Astrocyte (in vitro differentiated cells and primary cell): ENCODE measurements at regions not wholly inside any gene's neighbourhood (a gene's known extent, or its start where the extent isn't known, plus 50 kb on each side); places are given as distances from the start of the nearest gene placed in this dataset.
"Not testable (repeated sequence)": the region's sequence is repeated elsewhere in the genome, so short reads cannot be mapped to it uniquely, and the experiment has no call there.

ENCODE experiments used
- DNase-seq: peaks from one replicate; pipeline ENCODE4 v3.0.0-alpha.2; 2010; ENCODE audit warnings: low read depth
- FAIRE-seq: peaks from 2 replicates; lab custom pipeline; 2011; peaks lifted over from hg19 to GRCh38; lab: Jason Lieb, UNC
- H2AFZ ChIP-seq: 2 replicates; pipeline ENCODE4 v1.6.0; 2012; ENCODE audit warnings: low read depth, low read length, inconsistent platforms
- H3K27ac ChIP-seq: 2 replicates; pipeline ENCODE4 v1.5.1; 2011; ENCODE audit warnings: low read depth, low read length, inconsistent platforms
- H3K27me3 ChIP-seq: 2 replicates; pipeline ENCODE4 v1.6.0; 2011; ENCODE audit warnings: low read length, inconsistent platforms; ENCODE audit not compliant: insufficient read depth
- H3K36me3 ChIP-seq: 2 replicates; pipeline ENCODE4 v1.5.1; 2011; ENCODE audit warnings: low read length, inconsistent platforms; ENCODE audit not compliant: insufficient read depth
- H3K4me1 ChIP-seq: 2 replicates; pipeline ENCODE4 v1.5.1; 2011; ENCODE audit warnings: low read length, inconsistent platforms; ENCODE audit not compliant: insufficient read depth
- H3K4me2 ChIP-seq: 2 replicates; pipeline ENCODE4 v1.6.0; 2012; ENCODE audit warnings: low read length, inconsistent platforms
- H3K4me3 ChIP-seq: 2 replicates; pipeline ENCODE4 v1.5.1; 2011; ENCODE audit warnings: low read depth, mild to moderate bottlenecking, low read length, inconsistent platforms; ENCODE audit not compliant: insufficient read depth
- H3K79me2 ChIP-seq: 2 replicates; pipeline ENCODE4 v1.6.0; 2012; ENCODE audit warnings: mild to moderate bottlenecking, low read length, inconsistent platforms; ENCODE audit not compliant: insufficient read depth
- H3K9ac ChIP-seq: 2 replicates; pipeline ENCODE4 v1.6.0; 2012; ENCODE audit warnings: mild to moderate bottlenecking, low read length, inconsistent platforms
- H3K9me3 ChIP-seq: 2 replicates; pipeline ENCODE4 v1.5.1; 2012; ENCODE audit warnings: low read depth, mild to moderate bottlenecking, low read length, inconsistent platforms; ENCODE audit not compliant: insufficient read depth
- H4K20me1 ChIP-seq: 2 replicates; pipeline ENCODE4 v1.6.0; 2012; ENCODE audit warnings: low read length, inconsistent platforms; ENCODE audit not compliant: insufficient read depth
- H3K27ac Mint-ChIP-seq: one replicate; pipeline ENCODE4 v1.8.0; 2021; ENCODE audit warnings: mild to moderate bottlenecking, mixed read lengths; ENCODE audit not compliant: unreplicated experiment
- H3K27me3 Mint-ChIP-seq: one replicate; pipeline ENCODE4 v1.8.0; 2021; ENCODE audit warnings: low read depth, mixed read lengths; ENCODE audit not compliant: unreplicated experiment
- H3K36me3 Mint-ChIP-seq: one replicate; pipeline ENCODE4 v1.8.0; 2021; ENCODE audit warnings: low read depth, mixed read lengths; ENCODE audit not compliant: unreplicated experiment
- H3K4me1 Mint-ChIP-seq: one replicate; pipeline ENCODE4 v1.8.0; 2021; ENCODE audit warnings: low read depth, mixed read lengths; ENCODE audit not compliant: unreplicated experiment
- H3K4me3 Mint-ChIP-seq: one replicate; pipeline ENCODE4 v1.8.0; 2021; ENCODE audit warnings: mild to moderate bottlenecking, moderate library complexity, mixed read lengths; ENCODE audit not compliant: unreplicated experiment
- H3K9me3 Mint-ChIP-seq: one replicate; pipeline ENCODE4 v1.8.0; 2021; ENCODE audit warnings: mild to moderate bottlenecking, mixed read lengths; ENCODE audit not compliant: unreplicated experiment
- EZH2 ChIP-seq: IDR thresholded peaks from 2 replicates; pipeline ENCODE4 v1.6.1; 2012; ENCODE audit warnings: mild to moderate bottlenecking, low read length, inconsistent platforms; ENCODE audit not compliant: insufficient read depth
- TF ChIP-seq, protein P1 (sequence below): IDR thresholded peaks from 2 replicates; pipeline ENCODE4 v1.5.1; 2011; ENCODE audit warnings: low read depth, mild to moderate bottlenecking, inconsistent platforms, low read length, moderate library complexity; ENCODE audit not compliant: insufficient read depth

DNA sequence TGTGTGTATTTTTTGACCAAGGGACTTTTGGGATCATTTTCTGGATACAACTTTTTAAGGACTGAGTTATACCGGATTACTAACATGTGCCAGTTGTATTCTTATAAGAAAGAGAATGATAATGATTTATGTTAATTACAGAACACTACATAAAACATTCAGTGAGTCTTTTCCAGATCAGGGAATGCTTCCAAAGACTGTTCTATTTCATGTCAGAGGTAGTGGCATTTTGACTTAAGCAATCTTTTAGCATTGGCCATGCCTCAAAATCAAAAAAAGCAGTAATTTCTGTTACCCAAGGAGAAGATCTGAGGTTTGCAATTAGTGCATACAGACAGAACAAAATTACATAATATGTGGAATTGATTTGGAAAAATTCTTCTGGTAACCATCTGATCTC, 413.0 kb upstream of the CDH9 start:
- Histone ChIP-seq H4K20me1 (no peaks in the 10 kb centered on the region), H3K4me1 (no peaks in the 10 kb centered on the region), H3K9me3 (no peaks in the 10 kb centered on the region), H3K9ac (no peak overlapping the region), H3K27me3 (no peaks in the 10 kb centered on the region), H3K4me3 (no peak overlapping the region), H3K36me3 (no peaks in the 10 kb centered on the region), H3K79me2 (no peaks in the 10 kb centered on the region), H2AFZ (no peak overlapping the region), H3K27ac (no peak overlapping the region), H3K4me2 (no peak overlapping the region)
- H3K4me3 Mint-ChIP-seq, result no peak overlapping the region
- H3K27ac Mint-ChIP-seq, result no peak overlapping the region
- H3K9me3 Mint-ChIP-seq, result no peaks in the 10 kb centered on the region
- DNase-seq (no peak), FAIRE-seq (no peak)
- H3K36me3 Mint-ChIP-seq, result no peaks in the 10 kb centered on the region
- H3K4me1 Mint-ChIP-seq, result peaks cover 5% of the 10 kb centered on the region
- H3K27me3 Mint-ChIP-seq, result no peaks in the 10 kb centered on the region
- no peak for TF ChIP-seq EZH2
- TF ChIP-seq, protein P1, sequence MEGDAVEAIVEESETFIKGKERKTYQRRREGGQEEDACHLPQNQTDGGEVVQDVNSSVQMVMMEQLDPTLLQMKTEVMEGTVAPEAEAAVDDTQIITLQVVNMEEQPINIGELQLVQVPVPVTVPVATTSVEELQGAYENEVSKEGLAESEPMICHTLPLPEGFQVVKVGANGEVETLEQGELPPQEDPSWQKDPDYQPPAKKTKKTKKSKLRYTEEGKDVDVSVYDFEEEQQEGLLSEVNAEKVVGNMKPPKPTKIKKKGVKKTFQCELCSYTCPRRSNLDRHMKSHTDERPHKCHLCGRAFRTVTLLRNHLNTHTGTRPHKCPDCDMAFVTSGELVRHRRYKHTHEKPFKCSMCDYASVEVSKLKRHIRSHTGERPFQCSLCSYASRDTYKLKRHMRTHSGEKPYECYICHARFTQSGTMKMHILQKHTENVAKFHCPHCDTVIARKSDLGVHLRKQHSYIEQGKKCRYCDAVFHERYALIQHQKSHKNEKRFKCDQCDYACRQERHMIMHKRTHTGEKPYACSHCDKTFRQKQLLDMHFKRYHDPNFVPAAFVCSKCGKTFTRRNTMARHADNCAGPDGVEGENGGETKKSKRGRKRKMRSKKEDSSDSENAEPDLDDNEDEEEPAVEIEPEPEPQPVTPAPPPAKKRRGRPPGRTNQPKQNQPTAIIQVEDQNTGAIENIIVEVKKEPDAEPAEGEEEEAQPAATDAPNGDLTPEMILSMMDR, result no peak

DNA sequence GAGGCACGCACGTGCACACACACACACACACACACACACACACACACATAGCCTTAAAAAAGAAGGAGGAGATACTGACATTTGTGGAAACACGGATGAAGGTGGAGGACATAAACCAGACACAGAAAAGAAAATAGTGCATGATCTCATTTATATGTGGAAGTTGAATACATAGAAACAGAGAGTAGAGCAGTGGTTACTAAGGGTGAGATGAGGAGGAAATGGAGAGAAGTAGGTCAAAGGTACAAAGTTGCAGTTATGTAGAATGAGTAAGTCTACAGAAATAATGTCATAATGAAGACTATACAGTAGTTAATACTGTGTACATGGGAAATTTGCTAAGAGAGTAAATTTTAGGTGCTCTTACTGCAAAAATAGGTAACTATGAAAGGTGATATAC, 412.2 kb upstream of the CDH9 start:
- H4K20me1 ChIP-seq, result no peaks in the 10 kb centered on the region

DNA sequence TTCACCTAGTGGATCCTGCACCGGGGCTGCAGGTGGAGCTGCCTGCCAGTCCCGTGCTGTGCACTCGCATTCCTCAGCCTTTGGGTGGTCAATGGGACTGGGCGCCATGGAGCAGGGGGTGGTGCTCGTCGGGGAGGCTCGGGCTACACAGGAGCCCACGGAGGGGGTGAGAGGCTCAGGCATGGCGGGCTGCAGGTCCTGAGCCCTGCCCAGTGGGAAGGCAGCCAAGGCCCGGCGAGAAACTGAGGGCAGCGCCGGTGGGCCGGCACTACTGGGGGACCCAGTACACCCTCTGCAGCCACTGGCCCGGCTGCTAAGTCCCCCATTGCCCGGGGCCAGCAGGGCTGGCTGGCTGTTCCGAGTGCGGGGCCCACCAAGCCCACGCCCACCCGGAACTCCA, 401.0 kb upstream of the CDH9 start:
- not testable (repeated sequence) for FAIRE-seq, H4K20me1 ChIP-seq, H3K36me3 Mint-ChIP-seq, DNase-seq, H3K79me2 ChIP-seq, H3K4me1 ChIP-seq, H3K4me3 ChIP-seq, H3K9ac ChIP-seq, H3K4me1 Mint-ChIP-seq, H3K4me2 ChIP-seq, H3K27ac Mint-ChIP-seq, H2AFZ ChIP-seq, H3K27ac ChIP-seq, H3K9me3 Mint-ChIP-seq, H3K27me3 ChIP-seq, H3K27me3 Mint-ChIP-seq, H3K4me3 Mint-ChIP-seq, H3K36me3 ChIP-seq, H3K9me3 ChIP-seq

More for the DNA sequence above, 412.2 kb upstream of the CDH9 start:
- Histone ChIP-seq H3K27me3 (no peaks in the 10 kb centered on the region), H2AFZ (no peak overlapping the region), H3K4me1 (no peaks in the 10 kb centered on the region), H3K9ac (no peak overlapping the region), H3K79me2 (no peaks in the 10 kb centered on the region), H3K36me3 (no peaks in the 10 kb centered on the region), H3K4me3 (no peak overlapping the region), H3K27ac (no peak overlapping the region), H3K9me3 (no peaks in the 10 kb centered on the region), H3K4me2 (no peak overlapping the region)
- Mint-ChIP-seq H3K4me3 (no peak overlapping the region), H3K27ac (no peak overlapping the region), H3K4me1 (peaks cover 5% of the 10 kb centered on the region), H3K27me3 (no peaks in the 10 kb centered on the region), H3K9me3 (no peaks in the 10 kb centered on the region), H3K36me3 (no peaks in the 10 kb centered on the region)
- no peak for DNase-seq
- TF ChIP-seq, protein P1, result no peak
- no peak for TF ChIP-seq EZH2
- no peak for FAIRE-seq
